Keratinocyte (primary cell): ENCODE measurements at regions not wholly inside any gene's neighbourhood (a gene's known extent, or its start where the extent isn't known, plus 50 kb on each side); places are given as distances from the start of the nearest gene placed in this dataset.

Experiments used
- DNase-seq: peaks from one replicate; pipeline ENCODE4 v3.0.0-alpha.2; 2011; ENCODE audit warnings: low read depth, missing footprints, low spot score
- FAIRE-seq: peaks from 2 replicates; lab custom pipeline; 2011; peaks lifted over from hg19 to GRCh38; lab: Jason Lieb, UNC
- H2AFZ ChIP-seq: 2 replicates; pipeline ENCODE4 v1.6.0; 2012; ENCODE audit warnings: low read length, control low read depth, inconsistent platforms; ENCODE audit not compliant: control insufficient read depth
- H3K27ac ChIP-seq: 2 replicates; pipeline ENCODE4 v1.5.1; 2011; ENCODE audit warnings: low read length; ENCODE audit not compliant: control insufficient read depth, insufficient read depth
- H3K27me3 ChIP-seq: 3 replicates; pipeline ENCODE4 v1.6.0; 2011; ENCODE audit warnings: low read length; ENCODE audit not compliant: control insufficient read depth, insufficient read depth; ENCODE audit errors: extremely low read depth
- H3K36me3 ChIP-seq, 2 experiments: 2 replicates in 1 of 2; 3 replicates in 1 of 2; pipeline ENCODE4 v1.5.1; 2011; ENCODE audit warnings: low read length in 2 of 2, mild to moderate bottlenecking in 1 of 2; ENCODE audit not compliant: control insufficient read depth in 2 of 2, insufficient read depth in 2 of 2; ENCODE audit errors: extremely low read depth in 1 of 2
- H3K4me1 ChIP-seq: 3 replicates; pipeline ENCODE4 v1.5.1; 2011; ENCODE audit warnings: low read length; ENCODE audit not compliant: control insufficient read depth, insufficient read depth; ENCODE audit errors: extremely low read depth
- H3K4me2 ChIP-seq: 3 replicates; pipeline ENCODE4 v1.6.0; 2011; ENCODE audit warnings: low read depth, low read length; ENCODE audit not compliant: control insufficient read depth, insufficient read depth; ENCODE audit errors: extremely low read depth
- H3K4me3 ChIP-seq, 3 experiments: fragments of 200-600 bp in 1 of 3; sonication (generic) in 1 of 3; 2 replicates in 2 of 3; 3 replicates in 1 of 3; pipeline ENCODE4 v1.5.1; 2011 to 2016; ENCODE audit warnings: low read length in 3 of 3, mild to moderate bottlenecking in 3 of 3, control low read depth in 2 of 3, inconsistent platforms in 1 of 3, low read depth in 1 of 3, mixed read lengths in 1 of 3, mixed run types in 1 of 3, moderate library complexity in 1 of 3; ENCODE audit not compliant: control insufficient read depth in 2 of 3, insufficient read depth in 2 of 3; ENCODE audit errors: extremely low read depth in 1 of 3
- H3K79me2 ChIP-seq: 2 replicates; pipeline ENCODE4 v1.6.0; 2012; ENCODE audit warnings: low read length; ENCODE audit not compliant: control insufficient read depth, insufficient read depth
- H3K9ac ChIP-seq: 3 replicates; pipeline ENCODE4 v1.6.0; 2011; ENCODE audit warnings: low read length; ENCODE audit not compliant: control insufficient read depth, insufficient read depth; ENCODE audit errors: extremely low read depth
- H3K9me1 ChIP-seq: 3 replicates; pipeline ENCODE4 v1.6.0; 2011; ENCODE audit warnings: low read length; ENCODE audit not compliant: control insufficient read depth, insufficient read depth; ENCODE audit errors: extremely low read depth
- H3K9me3 ChIP-seq: 2 replicates; pipeline ENCODE4 v1.5.1; 2012; ENCODE audit warnings: low read depth, low read length; ENCODE audit not compliant: control insufficient read depth
- H4K20me1 ChIP-seq: 3 replicates; pipeline ENCODE4 v1.6.0; 2011; ENCODE audit warnings: low read length; ENCODE audit not compliant: control insufficient read depth, insufficient read depth; ENCODE audit errors: extremely low read depth
- CTCF ChIP-seq, 3 experiments: IDR thresholded peaks in 1 of 3; conservative IDR thresholded peaks in 1 of 3; optimal IDR thresholded peaks in 1 of 3; 2 replicates in 2 of 3; 3 replicates in 1 of 3; pipeline versions ENCODE3 to v1.5.1; 2011; ENCODE audit warnings: low read length in 3 of 3, mild to moderate bottlenecking in 3 of 3, moderate library complexity in 2 of 3, control low read depth in 1 of 3, inconsistent platforms in 1 of 3; ENCODE audit not compliant: insufficient read depth in 2 of 3; ENCODE audit errors: extremely low read depth in 1 of 3
- EZH2 ChIP-seq: IDR thresholded peaks from one replicate; pipeline ENCODE4 v1.6.1; 2012; ENCODE audit warnings: inconsistent platforms, mild to moderate bottlenecking, low read length, moderate library complexity
- dilution Hi-C: fragments of 300-500 bp; cut with MboI; formaldehyde crosslinking; loops from one replicate; pipeline ENCODE4 v1.7.0; 2020; ENCODE audit warnings: low sequenced_read_pairs; ENCODE audit not compliant: extremely low pct_ligation_motif_present

DNA sequence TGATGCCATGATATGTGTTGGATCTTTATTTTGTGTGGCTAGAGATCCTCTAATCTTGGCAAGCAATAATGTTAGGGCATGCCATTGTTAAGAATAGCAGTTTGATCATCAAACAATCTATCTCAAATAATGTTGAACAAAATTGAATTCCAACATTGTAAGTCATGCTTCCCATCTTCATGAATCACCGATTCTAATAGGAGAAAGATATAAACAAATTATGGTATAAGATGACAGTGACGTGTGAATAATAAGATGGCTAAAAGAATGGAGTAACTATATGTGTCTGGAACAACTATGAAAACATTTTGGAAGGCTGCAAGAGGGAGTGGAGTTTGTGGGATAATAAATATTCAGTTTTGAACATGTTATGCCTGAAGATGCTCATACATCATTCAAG is 208.4 kb downstream of the DTHD1 start:
- TF ChIP-seq CTCF (optimal IDR thresholded peaks at IDR 0.05 in 1 of 3, IDR thresholded peaks at IDR 0.05 in 1 of 3, conservative IDR thresholded peaks at IDR 0.05 in 1 of 3; ENCODE audit: extremely low read depth in 1 of 3, insufficient read depth in 2 of 3, low read length in 3 of 3) (no peak), EZH2 (no peak)
- H2AFZ ChIP-seq = no peak overlapping the region
- no peak overlapping the region for H3K4me3 ChIP-seq
- H3K27me3 ChIP-seq = no peaks in the 10 kb centered on the region
- H3K9ac ChIP-seq = no peak overlapping the region
- H4K20me1 ChIP-seq = no peaks in the 10 kb centered on the region
- no peaks in the 10 kb centered on the region for H3K9me1 ChIP-seq
- H3K4me1 ChIP-seq = no peaks in the 10 kb centered on the region
- no peak for FAIRE-seq
- H3K27ac ChIP-seq = no peak overlapping the region
- H3K36me3 ChIP-seq = no peaks in the 10 kb centered on the region
- dilution Hi-C loops = no loop called here
- DNase-seq = no peak
- no peaks in the 10 kb centered on the region for H3K9me3 ChIP-seq
- H3K79me2 ChIP-seq = no peaks in the 10 kb centered on the region
- H3K4me2 ChIP-seq = no peak overlapping the region

- Histone ChIP-seq H4K20me1 (no peaks in the 10 kb centered on the region), H3K27me3 (no peaks in the 10 kb centered on the region), H3K4me3 (no peak overlapping the region), H2AFZ (no peak overlapping the region), H3K36me3 (no peaks in the 10 kb centered on the region), H3K4me1 (no peaks in the 10 kb centered on the region), H3K27ac (no peak overlapping the region), H3K9me1 (no peaks in the 10 kb centered on the region), H3K9ac (no peak overlapping the region), H3K9me3 (no peaks in the 10 kb centered on the region), H3K79me2 (no peaks in the 10 kb centered on the region), H3K4me2 (no peak overlapping the region)
- DNase-seq (no peak), FAIRE-seq (no peak)
- TF ChIP-seq CTCF (optimal IDR thresholded peaks at IDR 0.05 in 1 of 3, IDR thresholded peaks at IDR 0.05 in 1 of 3, conservative IDR thresholded peaks at IDR 0.05 in 1 of 3; ENCODE audit: extremely low read depth in 1 of 3, insufficient read depth in 2 of 3, low read length in 3 of 3) (no peak), EZH2 (no peak)
- dilution Hi-C loops = no loop called here
These were observed 210.6 kb downstream of the DTHD1 start for GRCh38 chr4:36492041-36492440.
